Type B pancreatic cell (in vitro differentiated cells): ENCODE measurements at regions not wholly inside any gene's neighbourhood (a gene's known extent, or its start where the extent isn't known, plus 50 kb on each side); places are given as distances from the start of the nearest gene placed in this dataset.

Source experiments
- DNase-seq: peaks from one replicate; pipeline ENCODE4 v3.0.0; 2021; ENCODE audit warnings: mixed read lengths; ENCODE audit not compliant: unreplicated experiment; ENCODE audit errors: extremely low spot score
- H3K27ac Mint-ChIP-seq: 2 replicates; pipeline ENCODE4 v1.8.0; 2021; ENCODE audit warnings: mild to moderate bottlenecking, mixed read lengths
- H3K27me3 Mint-ChIP-seq: 2 replicates; pipeline ENCODE4 v1.8.0; 2021; ENCODE audit warnings: mixed read lengths
- H3K36me3 Mint-ChIP-seq: 2 replicates; pipeline ENCODE4 v1.8.0; 2021; ENCODE audit warnings: mixed read lengths
- H3K4me1 Mint-ChIP-seq: one replicate; pipeline ENCODE4 v1.8.0; 2021; ENCODE audit warnings: mixed read lengths; ENCODE audit not compliant: unreplicated experiment
- H3K4me3 Mint-ChIP-seq: 2 replicates; pipeline ENCODE4 v1.8.0; 2021; ENCODE audit warnings: mild to moderate bottlenecking, mixed read lengths
- H3K9me3 Mint-ChIP-seq: 2 replicates; pipeline ENCODE4 v1.8.0; 2021; ENCODE audit warnings: mixed read lengths
- TF ChIP-seq, protein P1 (sequence below): fragments of 200-600 bp; sonication (generic); conservative IDR thresholded peaks from 2 replicates; pipeline ENCODE4 v1.5.0; 2021; ENCODE audit warnings: antibody characterized with exemption, mild to moderate bottlenecking

DNA sequence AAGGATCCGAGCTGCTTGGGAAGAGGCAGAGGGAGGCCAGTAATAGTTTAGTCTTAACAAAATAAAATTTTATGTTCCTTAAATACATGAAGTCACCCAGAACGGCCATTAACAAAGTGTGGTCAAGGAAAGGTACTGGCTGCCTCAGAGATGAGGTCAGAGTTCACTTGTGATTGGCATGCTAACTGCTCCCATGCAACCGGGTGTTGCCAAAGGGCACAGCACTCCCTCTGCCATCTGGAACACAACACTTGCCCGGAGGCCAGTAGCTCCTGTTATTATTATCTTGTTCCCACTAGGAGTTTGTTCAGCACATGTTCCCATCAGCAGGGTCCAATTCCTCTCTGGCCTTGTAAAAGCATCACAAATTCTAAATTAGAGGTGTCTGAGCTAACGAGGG, 207.0 kb downstream of the CYP26B1 start:
- Mint-ChIP-seq H3K4me1 (peaks cover 23% of the 10 kb centered on the region), H3K27ac (no peak overlapping the region), H3K27me3 (no peaks in the 10 kb centered on the region), H3K4me3 (no peak overlapping the region), H3K36me3 (no peaks in the 10 kb centered on the region), H3K9me3 (no peaks in the 10 kb centered on the region)
- TF ChIP-seq, protein P1, sequence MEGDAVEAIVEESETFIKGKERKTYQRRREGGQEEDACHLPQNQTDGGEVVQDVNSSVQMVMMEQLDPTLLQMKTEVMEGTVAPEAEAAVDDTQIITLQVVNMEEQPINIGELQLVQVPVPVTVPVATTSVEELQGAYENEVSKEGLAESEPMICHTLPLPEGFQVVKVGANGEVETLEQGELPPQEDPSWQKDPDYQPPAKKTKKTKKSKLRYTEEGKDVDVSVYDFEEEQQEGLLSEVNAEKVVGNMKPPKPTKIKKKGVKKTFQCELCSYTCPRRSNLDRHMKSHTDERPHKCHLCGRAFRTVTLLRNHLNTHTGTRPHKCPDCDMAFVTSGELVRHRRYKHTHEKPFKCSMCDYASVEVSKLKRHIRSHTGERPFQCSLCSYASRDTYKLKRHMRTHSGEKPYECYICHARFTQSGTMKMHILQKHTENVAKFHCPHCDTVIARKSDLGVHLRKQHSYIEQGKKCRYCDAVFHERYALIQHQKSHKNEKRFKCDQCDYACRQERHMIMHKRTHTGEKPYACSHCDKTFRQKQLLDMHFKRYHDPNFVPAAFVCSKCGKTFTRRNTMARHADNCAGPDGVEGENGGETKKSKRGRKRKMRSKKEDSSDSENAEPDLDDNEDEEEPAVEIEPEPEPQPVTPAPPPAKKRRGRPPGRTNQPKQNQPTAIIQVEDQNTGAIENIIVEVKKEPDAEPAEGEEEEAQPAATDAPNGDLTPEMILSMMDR: no peak
- DNase-seq: no peak

DNA sequence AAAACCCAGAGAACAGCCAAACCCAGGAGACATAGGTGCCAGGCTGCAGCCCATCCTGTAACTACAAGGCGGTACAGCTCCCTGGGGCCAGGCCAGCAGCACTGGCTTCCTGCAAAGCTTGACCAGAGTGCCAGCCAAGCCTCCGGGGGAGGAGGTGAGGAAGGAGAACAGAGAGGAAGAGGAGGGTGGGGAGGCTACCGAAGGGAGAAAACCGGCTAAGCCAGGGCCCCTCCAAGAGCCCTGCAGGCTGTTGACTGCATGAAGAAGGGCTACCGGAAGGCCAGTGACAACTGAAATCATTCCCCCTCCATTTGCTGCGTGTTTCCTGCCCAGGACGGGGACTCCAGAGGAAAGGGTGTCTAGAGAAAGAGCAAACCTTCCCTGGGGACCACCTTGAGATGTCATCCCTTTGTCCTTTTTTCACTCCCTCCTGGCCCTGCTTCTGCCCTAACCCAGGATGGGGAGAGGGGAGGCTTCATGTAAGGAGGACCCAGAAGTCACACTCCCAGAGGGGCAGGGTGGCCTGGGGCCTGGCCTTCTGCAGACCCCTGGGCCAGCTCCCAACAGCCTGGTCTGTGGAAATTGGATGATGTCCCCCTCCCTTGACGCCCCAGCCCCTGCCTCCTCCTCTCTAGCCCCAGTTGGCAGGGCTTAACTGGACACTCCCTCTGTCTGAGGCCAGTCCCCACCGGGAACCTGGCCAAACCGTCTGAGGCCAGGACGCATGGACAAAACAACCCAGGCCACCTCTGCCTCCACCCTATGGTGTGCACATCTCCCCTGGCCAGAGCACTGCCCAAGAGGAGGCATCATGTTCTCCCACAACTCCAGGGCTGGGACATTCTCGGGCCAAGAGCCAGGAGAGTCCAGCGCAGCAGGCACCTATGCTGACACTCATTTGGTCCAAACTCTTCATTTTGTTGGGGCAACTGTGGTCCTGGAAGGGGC, 207.8 kb downstream of the CYP26B1 start:
- Mint-ChIP-seq H3K4me1 (peaks cover 21% of the 10 kb centered on the region), H3K4me3 (no peak overlapping the region), H3K36me3 (no peaks in the 10 kb centered on the region), H3K9me3 (no peaks in the 10 kb centered on the region), H3K27me3 (no peaks in the 10 kb centered on the region), H3K27ac (no peak overlapping the region)
- DNase-seq: peak; percentile 58
- TF ChIP-seq, protein P1: no peak

DNA sequence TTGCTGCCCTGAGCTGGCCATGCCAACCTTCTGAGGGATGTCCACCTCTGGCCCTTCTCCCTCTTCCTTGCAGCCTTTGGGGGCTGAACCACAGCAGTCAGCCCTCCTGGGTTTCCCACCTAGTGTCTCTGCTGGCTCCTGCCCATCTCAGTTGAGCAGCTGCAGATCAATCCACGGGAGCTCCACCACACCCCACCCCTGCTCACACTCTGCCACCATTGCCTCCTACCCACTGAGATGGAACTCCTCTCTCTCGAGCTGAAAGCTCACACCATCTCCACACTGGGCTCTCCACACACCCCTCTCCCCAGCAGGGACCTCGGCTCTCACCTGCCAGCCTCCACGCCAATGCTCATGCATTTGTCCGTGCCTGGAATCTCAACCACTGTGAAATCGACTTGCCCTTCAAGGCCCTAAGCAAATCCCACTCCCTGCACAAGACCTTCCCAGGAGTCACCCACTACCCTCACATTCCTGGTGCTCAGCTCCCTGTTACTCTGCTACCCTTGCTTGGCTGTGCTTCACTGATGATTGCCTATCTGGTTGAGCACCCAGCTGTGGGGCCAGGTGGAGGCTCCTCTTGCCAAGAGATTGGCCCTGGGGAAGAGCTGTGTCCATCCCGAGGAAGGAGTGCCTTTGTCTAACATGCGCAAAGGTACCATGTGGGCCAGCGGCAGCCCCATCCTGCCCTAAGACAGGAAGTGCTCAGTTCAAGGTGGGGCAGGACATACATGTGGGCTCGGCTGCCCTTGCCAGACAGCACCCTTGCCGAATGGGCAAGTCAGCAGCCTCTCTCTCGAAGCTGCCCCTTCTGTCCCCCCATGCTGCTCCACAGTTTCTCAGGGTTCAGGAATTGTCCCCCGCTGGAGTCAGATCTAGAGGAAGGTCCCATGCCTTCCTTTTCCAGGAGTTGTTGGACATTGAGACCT, 208.7 kb downstream of the CYP26B1 start:
- Mint-ChIP-seq H3K4me1 (peaks cover 13% of the 10 kb centered on the region), H3K36me3 (no peaks in the 10 kb centered on the region), H3K27ac (no peak overlapping the region), H3K27me3 (no peaks in the 10 kb centered on the region), H3K9me3 (no peaks in the 10 kb centered on the region), H3K4me3 (no peak overlapping the region)
- peak; percentile 58 for DNase-seq
- TF ChIP-seq, protein P1: no peak

DNA sequence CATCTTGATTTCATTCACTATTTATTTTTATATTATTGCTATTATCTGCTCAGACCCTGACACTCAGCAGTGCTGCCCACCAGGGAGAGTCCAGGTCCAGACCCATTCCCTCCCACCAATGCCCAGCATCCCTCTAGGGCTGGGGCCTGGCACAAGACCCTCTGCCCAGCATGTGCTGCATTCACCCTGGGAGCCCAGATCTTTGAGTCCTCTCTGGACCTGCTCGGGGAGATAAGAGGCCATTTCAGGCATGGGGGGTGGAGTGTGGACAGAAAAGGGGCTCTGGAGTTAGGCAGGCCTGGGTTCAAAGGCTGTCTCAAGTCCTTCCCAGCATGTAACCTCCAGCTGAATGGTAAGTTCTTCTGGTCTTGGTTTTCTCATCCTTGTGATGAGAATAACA, 209.6 kb downstream of the CYP26B1 start:
- TF ChIP-seq, protein P1: no peak
- H3K27me3 Mint-ChIP-seq: peaks cover 3% of the 10 kb centered on the region
- peaks cover 6% of the 10 kb centered on the region for H3K4me1 Mint-ChIP-seq
- H3K27ac Mint-ChIP-seq: no peak overlapping the region
- H3K4me3 Mint-ChIP-seq: no peak overlapping the region
- no peak for DNase-seq
- no peaks in the 10 kb centered on the region for H3K9me3 Mint-ChIP-seq
- H3K36me3 Mint-ChIP-seq: no peaks in the 10 kb centered on the region

DNA sequence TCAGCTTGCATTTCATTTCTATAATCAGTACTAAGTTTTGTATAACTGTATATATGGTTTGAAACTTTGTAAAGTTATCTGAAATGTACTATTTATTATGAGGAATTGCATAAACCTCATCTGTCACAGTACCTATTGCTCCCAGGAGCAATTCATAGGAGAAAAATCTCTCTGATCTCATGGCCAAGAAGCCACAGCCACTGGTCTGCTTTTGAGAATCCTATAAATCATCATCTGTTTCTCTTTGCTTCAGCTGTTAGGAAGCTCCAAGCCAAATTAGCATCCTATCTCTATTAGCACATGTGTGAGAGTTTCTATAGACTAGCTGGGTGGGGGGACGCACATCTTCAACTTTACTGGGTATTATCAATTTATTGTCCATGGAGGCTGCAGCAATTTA, 210.3 kb downstream of the CYP26B1 start:
- Mint-ChIP-seq H3K27ac (no peak overlapping the region), H3K27me3 (peaks cover 3% of the 10 kb centered on the region), H3K4me1 (peaks cover 6% of the 10 kb centered on the region), H3K4me3 (no peak overlapping the region), H3K9me3 (no peaks in the 10 kb centered on the region), H3K36me3 (no peaks in the 10 kb centered on the region)
- no peak for DNase-seq
- TF ChIP-seq, protein P1: no peak
